Body of pancreas (tissue), 4 donors: ENCODE measurements at regions not wholly inside any gene's neighbourhood (a gene's known extent, or its start where the extent isn't known, plus 50 kb on each side); places are given as distances from the start of the nearest gene placed in this dataset.

Source experiments
- POLR2A ChIP-seq, 3 donors: fragments of 450-650 bp; IDR thresholded peaks; one replicate each; pipeline ENCODE4 v1.6.1; 2016; ENCODE audit warnings: antibody characterized with exemption in 3 of 3, mild to moderate bottlenecking in 2 of 3
- TF ChIP-seq, protein P1 (sequence below), 7 experiments: fragments of 450-650 bp in 4 of 7; fragments of 200-600 bp in 3 of 7; sonication (generic) in 3 of 7; IDR thresholded peaks; one replicate each; pipeline ENCODE4 v1.5.1; 2016 to 2019; ENCODE audit warnings: antibody characterized with exemption in 7 of 7

DNA sequence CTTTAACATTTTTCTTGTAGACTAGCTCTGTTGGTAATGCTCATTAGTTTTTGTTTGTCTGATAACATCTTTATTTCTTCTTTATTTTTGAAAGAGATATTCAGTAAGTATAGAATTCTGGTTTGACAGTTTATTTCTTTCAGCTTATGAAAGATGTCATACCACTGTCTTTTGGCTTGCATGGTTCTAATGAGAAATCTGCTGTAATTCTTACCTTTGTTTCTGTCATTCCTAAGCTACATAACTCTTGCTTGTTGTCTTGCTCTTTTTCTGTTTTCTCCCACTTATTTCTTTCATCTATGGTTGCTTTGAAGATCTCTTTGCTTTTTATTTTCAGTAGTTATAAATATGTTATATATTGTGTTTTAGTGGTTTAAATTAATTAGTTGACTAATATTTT is 87.2 kb upstream of the PEX5L start:
- TF ChIP-seq, protein P1, sequence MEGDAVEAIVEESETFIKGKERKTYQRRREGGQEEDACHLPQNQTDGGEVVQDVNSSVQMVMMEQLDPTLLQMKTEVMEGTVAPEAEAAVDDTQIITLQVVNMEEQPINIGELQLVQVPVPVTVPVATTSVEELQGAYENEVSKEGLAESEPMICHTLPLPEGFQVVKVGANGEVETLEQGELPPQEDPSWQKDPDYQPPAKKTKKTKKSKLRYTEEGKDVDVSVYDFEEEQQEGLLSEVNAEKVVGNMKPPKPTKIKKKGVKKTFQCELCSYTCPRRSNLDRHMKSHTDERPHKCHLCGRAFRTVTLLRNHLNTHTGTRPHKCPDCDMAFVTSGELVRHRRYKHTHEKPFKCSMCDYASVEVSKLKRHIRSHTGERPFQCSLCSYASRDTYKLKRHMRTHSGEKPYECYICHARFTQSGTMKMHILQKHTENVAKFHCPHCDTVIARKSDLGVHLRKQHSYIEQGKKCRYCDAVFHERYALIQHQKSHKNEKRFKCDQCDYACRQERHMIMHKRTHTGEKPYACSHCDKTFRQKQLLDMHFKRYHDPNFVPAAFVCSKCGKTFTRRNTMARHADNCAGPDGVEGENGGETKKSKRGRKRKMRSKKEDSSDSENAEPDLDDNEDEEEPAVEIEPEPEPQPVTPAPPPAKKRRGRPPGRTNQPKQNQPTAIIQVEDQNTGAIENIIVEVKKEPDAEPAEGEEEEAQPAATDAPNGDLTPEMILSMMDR (IDR thresholded peaks at IDR 0.05): no peak
- TF ChIP-seq POLR2A (IDR thresholded peaks at IDR 0.05): no peak
